Suprapubic skin (tissue), 3 donors: ENCODE measurements at regions not wholly inside any gene's neighbourhood (a gene's known extent, or its start where the extent isn't known, plus 50 kb on each side); places are given as distances from the start of the nearest gene placed in this dataset.

Experiments used
- POLR2A ChIP-seq, 2 donors: fragments of 450-650 bp; IDR thresholded peaks; one replicate each; pipeline ENCODE4 v1.6.1; 2017; ENCODE audit warnings: antibody characterized with exemption in 2 of 2, mild to moderate bottlenecking in 2 of 2, moderate library complexity in 2 of 2
- TF ChIP-seq, protein P1 (sequence below), 2 donors: fragments of 200-600 bp in 1 of 2; fragments of 450-650 bp in 1 of 2; sonication (generic) in 1 of 2; IDR thresholded peaks; one replicate each; pipeline ENCODE4 v1.5.1; 2016 to 2019; ENCODE audit warnings: antibody characterized with exemption in 2 of 2, mild to moderate bottlenecking in 1 of 2, moderate library complexity in 1 of 2

DNA sequence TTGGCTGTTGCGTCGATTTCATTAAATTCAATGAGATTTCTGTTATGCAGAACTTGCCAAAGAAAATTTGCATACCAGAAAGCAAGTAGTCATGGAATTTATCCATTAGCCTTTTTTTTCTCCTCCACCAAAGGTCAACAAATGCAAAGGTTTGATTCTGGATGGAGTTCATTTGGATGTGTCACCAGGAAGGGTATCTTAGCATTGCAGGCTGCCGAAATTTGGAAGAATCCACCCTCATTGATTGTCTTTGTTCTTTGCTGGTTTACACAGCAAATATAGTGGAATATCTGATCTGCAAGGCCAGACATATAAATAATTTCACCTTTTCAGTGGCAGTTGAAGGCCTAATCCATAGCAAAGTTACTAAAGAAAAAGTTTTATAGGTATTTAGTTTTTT, 229.4 kb upstream of the SLC35B3 start:
- TF ChIP-seq, protein P1, sequence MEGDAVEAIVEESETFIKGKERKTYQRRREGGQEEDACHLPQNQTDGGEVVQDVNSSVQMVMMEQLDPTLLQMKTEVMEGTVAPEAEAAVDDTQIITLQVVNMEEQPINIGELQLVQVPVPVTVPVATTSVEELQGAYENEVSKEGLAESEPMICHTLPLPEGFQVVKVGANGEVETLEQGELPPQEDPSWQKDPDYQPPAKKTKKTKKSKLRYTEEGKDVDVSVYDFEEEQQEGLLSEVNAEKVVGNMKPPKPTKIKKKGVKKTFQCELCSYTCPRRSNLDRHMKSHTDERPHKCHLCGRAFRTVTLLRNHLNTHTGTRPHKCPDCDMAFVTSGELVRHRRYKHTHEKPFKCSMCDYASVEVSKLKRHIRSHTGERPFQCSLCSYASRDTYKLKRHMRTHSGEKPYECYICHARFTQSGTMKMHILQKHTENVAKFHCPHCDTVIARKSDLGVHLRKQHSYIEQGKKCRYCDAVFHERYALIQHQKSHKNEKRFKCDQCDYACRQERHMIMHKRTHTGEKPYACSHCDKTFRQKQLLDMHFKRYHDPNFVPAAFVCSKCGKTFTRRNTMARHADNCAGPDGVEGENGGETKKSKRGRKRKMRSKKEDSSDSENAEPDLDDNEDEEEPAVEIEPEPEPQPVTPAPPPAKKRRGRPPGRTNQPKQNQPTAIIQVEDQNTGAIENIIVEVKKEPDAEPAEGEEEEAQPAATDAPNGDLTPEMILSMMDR (IDR thresholded peaks at IDR 0.05), result no peak
- no peak for TF ChIP-seq POLR2A (IDR thresholded peaks at IDR 0.05)
